KMS-11 (cell line): ENCODE measurements at regions not wholly inside any gene's neighbourhood (a gene's known extent, or its start where the extent isn't known, plus 50 kb on each side); places are given as distances from the start of the nearest gene placed in this dataset.

Experiments used
- H2AFZ ChIP-seq: fragments of 200-600 bp; sonication (generic); 2 replicates; pipeline ENCODE4 v1.6.1; 2016; ENCODE audit warnings: antibody characterized with exemption, mixed run types, low read depth
- H3K27ac ChIP-seq: fragments of 200-600 bp; sonication (generic); 2 replicates; pipeline ENCODE4 v1.6.1; 2016; ENCODE audit warnings: mild to moderate bottlenecking, mixed run types
- H3K27me3 ChIP-seq: fragments of 200-600 bp; sonication (generic); 2 replicates; pipeline ENCODE4 v1.6.1; 2017; ENCODE audit warnings: mild to moderate bottlenecking, low read depth, mixed run types, moderate library complexity; ENCODE audit not compliant: insufficient read depth
- H3K36me3 ChIP-seq: fragments of 200-600 bp; sonication (generic); 2 replicates; pipeline ENCODE4 v1.6.1; 2017; ENCODE audit warnings: mild to moderate bottlenecking, mixed run types; ENCODE audit not compliant: insufficient read depth
- H3K4me1 ChIP-seq: fragments of 200-600 bp; sonication (generic); 2 replicates; pipeline ENCODE4 v1.6.1; 2016; ENCODE audit warnings: mild to moderate bottlenecking, low read depth, mixed run types; ENCODE audit not compliant: poor library complexity, severe bottlenecking
- H3K4me2 ChIP-seq: fragments of 200-600 bp; sonication (generic); 2 replicates; pipeline ENCODE4 v1.7.0; 2016; ENCODE audit warnings: mild to moderate bottlenecking, mixed run types
- H3K4me3 ChIP-seq: fragments of 200-600 bp; sonication (generic); IDR thresholded peaks from 2 replicates; pipeline ENCODE4 v1.6.1; 2017; ENCODE audit warnings: low read depth, low read length, mixed read lengths; ENCODE audit not compliant: insufficient read depth
- H3K79me2 ChIP-seq: fragments of 200-600 bp; sonication (generic); 2 replicates; pipeline ENCODE4 v1.6.1; 2016; ENCODE audit warnings: low read depth, mixed run types; ENCODE audit not compliant: insufficient read depth
- H3K9ac ChIP-seq: fragments of 200-600 bp; sonication (generic); 2 replicates; pipeline ENCODE4 v1.6.1; 2016; ENCODE audit warnings: mild to moderate bottlenecking, mixed run types
- H4K20me1 ChIP-seq: fragments of 200-600 bp; sonication (generic); 2 replicates; pipeline ENCODE4 v1.6.1; 2016; ENCODE audit warnings: mild to moderate bottlenecking, mixed run types; ENCODE audit not compliant: insufficient read depth
- CTCF ChIP-seq: fragments of 200-600 bp; sonication (generic); conservative IDR thresholded peaks from 2 replicates; pipeline ENCODE4 v1.6.1; 2017; ENCODE audit warnings: low read depth, mild to moderate bottlenecking, antibody characterized with exemption, low read length, moderate library complexity, mixed read lengths

GRCh38 chr22:26933105-26933590 is 275.8 kb downstream of the MIAT start:
- H3K4me2 ChIP-seq: no peak overlapping the region
- no peak overlapping the region for H3K9ac ChIP-seq
- TF ChIP-seq CTCF: no peak
- no peaks in the 10 kb centered on the region for H3K79me2 ChIP-seq
- no peaks in the 10 kb centered on the region for H3K4me1 ChIP-seq
- no peaks in the 10 kb centered on the region for H4K20me1 ChIP-seq
- no peaks in the 10 kb centered on the region for H3K36me3 ChIP-seq
- H3K4me3 ChIP-seq: no peak overlapping the region
- no peak overlapping the region for H3K27ac ChIP-seq
- 0 out of 2 replicates have a peak, but pooled peaks cover 2% of the 10 kb centered on the region for H3K27me3 ChIP-seq
- no peak overlapping the region for H2AFZ ChIP-seq

GRCh38 chr22:26937213-26937612 is 279.8 kb downstream of the MIAT start:
- H3K36me3 ChIP-seq: no peaks in the 10 kb centered on the region
- H3K79me2 ChIP-seq: no peaks in the 10 kb centered on the region
- no peaks in the 10 kb centered on the region for H4K20me1 ChIP-seq
- H3K9ac ChIP-seq: no peak overlapping the region
- TF ChIP-seq CTCF: no peak; the same call in 1 of the 2 replicates
- no peak overlapping the region for H2AFZ ChIP-seq
- no peaks in the 10 kb centered on the region for H3K4me1 ChIP-seq
- no peak overlapping the region for H3K4me3 ChIP-seq
- H3K27me3 ChIP-seq: peaks cover 16% of the 10 kb centered on the region; the same call in 1 of the 2 replicates
- no peak overlapping the region for H3K27ac ChIP-seq
- H3K4me2 ChIP-seq: no peak overlapping the region

- no peaks in the 10 kb centered on the region for H4K20me1 ChIP-seq
- H3K4me3 ChIP-seq: no peak overlapping the region
- no peak overlapping the region for H3K27ac ChIP-seq
- H3K36me3 ChIP-seq: no peaks in the 10 kb centered on the region
- H3K79me2 ChIP-seq: no peaks in the 10 kb centered on the region
- H3K4me2 ChIP-seq: no peak overlapping the region
- H3K9ac ChIP-seq: no peak overlapping the region
- peaks cover 16% of the 10 kb centered on the region; the same call in 1 of the 2 replicates for H3K27me3 ChIP-seq
- no peak overlapping the region for H2AFZ ChIP-seq
- TF ChIP-seq CTCF: no peak
- H3K4me1 ChIP-seq: no peaks in the 10 kb centered on the region
Observed at GRCh38 chr22:26939466-26939865, 282.1 kb downstream of the MIAT start.

- H3K27ac ChIP-seq: no peak overlapping the region
- H2AFZ ChIP-seq: no peak overlapping the region
Observed at GRCh38 chr22:26941896-26942636, 284.7 kb downstream of the MIAT start.

More at GRCh38 chr22:26941896-26942636, 284.7 kb downstream of the MIAT start:
- no peak overlapping the region for H3K4me3 ChIP-seq
- H3K79me2 ChIP-seq: no peaks in the 10 kb centered on the region
- no peaks in the 10 kb centered on the region for H3K36me3 ChIP-seq
- peaks cover 16% of the 10 kb centered on the region; the same call in 1 of the 2 replicates for H3K27me3 ChIP-seq
- H3K9ac ChIP-seq: no peak overlapping the region
- H3K4me2 ChIP-seq: no peak overlapping the region
- H4K20me1 ChIP-seq: no peaks in the 10 kb centered on the region
- TF ChIP-seq CTCF: no peak
- H3K4me1 ChIP-seq: no peaks in the 10 kb centered on the region
